ENCODE measurements at regions not wholly inside any gene's neighbourhood (a gene's known extent, or its start where the extent isn't known, plus 50 kb on each side); places are given as distances from the start of the nearest gene placed in this dataset.

DNA sequence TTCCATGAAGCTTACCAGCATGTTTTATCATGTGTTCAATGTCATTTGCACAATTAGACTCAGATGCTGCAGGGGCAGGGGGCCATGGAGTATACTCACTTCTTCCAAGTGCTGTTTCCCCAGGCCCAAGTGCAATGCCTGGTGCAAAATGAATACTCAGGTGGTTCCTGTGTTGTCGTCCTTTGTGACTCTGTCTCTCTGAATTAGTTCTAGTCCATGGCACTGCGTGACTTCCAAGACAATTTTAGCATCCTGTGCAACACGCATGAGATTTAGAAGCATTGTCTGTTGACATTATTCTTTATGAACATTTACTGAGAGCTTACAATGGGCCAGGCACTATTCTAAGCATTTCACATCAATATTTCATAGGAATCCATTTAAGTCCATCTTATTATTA, 769.7 kb upstream of the RBFOX1 start:
- DNase-seq (ENCODE audit: low read depth), result no peak
- no peaks in the 10 kb centered on the region for H3K27me3 ChIP-seq (ENCODE audit: control insufficient read depth, insufficient read depth, low read length)
- no peak overlapping the region for H3K4me3 ChIP-seq (ENCODE audit: low read depth, low read length)
- no peaks in the 10 kb centered on the region for H3K36me3 ChIP-seq (ENCODE audit: control insufficient read depth, insufficient read depth, low read length)
- TF ChIP-seq, protein P1, sequence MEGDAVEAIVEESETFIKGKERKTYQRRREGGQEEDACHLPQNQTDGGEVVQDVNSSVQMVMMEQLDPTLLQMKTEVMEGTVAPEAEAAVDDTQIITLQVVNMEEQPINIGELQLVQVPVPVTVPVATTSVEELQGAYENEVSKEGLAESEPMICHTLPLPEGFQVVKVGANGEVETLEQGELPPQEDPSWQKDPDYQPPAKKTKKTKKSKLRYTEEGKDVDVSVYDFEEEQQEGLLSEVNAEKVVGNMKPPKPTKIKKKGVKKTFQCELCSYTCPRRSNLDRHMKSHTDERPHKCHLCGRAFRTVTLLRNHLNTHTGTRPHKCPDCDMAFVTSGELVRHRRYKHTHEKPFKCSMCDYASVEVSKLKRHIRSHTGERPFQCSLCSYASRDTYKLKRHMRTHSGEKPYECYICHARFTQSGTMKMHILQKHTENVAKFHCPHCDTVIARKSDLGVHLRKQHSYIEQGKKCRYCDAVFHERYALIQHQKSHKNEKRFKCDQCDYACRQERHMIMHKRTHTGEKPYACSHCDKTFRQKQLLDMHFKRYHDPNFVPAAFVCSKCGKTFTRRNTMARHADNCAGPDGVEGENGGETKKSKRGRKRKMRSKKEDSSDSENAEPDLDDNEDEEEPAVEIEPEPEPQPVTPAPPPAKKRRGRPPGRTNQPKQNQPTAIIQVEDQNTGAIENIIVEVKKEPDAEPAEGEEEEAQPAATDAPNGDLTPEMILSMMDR (IDR thresholded peaks at IDR 0.05; ENCODE audit: insufficient read depth, low read depth, low read length), result no peak
- ChIA-PET POLR2A (no interaction called here), CTCF (no interaction called here)

DNA sequence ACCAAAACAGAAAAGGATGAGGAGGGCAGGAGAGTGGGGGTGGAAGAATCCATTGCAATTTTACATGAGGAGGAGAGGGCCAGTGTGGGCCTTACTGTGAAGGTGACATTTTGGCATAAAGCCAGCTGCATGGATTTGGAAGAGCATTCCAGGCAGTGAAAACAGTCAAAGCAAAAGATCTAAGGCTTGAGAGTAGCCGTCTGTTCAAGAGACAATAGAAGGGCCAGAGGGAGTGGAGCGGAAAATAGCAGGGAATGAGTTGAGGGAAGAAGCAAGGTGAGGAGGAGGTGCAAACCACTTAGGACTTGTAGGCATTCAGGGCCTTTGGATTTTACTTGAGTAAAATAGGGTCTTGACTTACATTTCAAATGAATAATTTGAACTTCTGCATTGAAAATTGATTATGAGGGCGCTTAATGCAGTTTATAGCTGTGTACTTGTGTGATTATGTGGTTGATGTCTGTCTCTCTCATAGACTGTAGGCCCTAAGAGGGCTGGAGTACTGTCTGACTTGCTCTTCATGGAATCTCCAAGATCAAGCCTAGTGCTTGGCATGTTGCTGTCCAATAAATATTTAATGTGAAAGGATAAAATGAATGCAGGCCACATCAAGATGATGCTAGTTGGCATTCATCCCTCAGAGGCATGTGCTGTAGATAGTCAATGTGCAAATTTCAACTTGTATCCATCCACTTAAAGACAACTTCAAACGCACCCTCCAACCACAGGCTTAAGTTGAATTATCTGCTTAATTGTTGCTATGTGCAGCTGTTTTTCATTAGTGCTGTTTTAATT, 772.1 kb upstream of the RBFOX1 start:
- ChIA-PET CTCF (no interaction called here), POLR2A (no interaction called here)
- no peak for DNase-seq (ENCODE audit: low read depth)
- Histone ChIP-seq H3K4me3 (ENCODE audit: low read depth, low read length) (no peak overlapping the region), H3K27me3 (ENCODE audit: control insufficient read depth, insufficient read depth, low read length) (no peaks in the 10 kb centered on the region), H3K36me3 (ENCODE audit: control insufficient read depth, insufficient read depth, low read length) (no peaks in the 10 kb centered on the region)
- TF ChIP-seq, protein P1 (IDR thresholded peaks at IDR 0.05; ENCODE audit: insufficient read depth, low read depth, low read length), result no peak

- Histone ChIP-seq H3K36me3 (ENCODE audit: control insufficient read depth, insufficient read depth, low read length) (no peaks in the 10 kb centered on the region), H3K4me3 (ENCODE audit: low read depth, low read length) (no peak overlapping the region), H3K27me3 (ENCODE audit: control insufficient read depth, insufficient read depth, low read length) (no peaks in the 10 kb centered on the region)
- TF ChIP-seq, protein P1 (IDR thresholded peaks at IDR 0.05; ENCODE audit: insufficient read depth, low read depth, low read length), result no peak
- ChIA-PET POLR2A (no interaction called here), CTCF (no interaction called here)
- no peak for DNase-seq (ENCODE audit: low read depth)
These were observed 774.0 kb upstream of the RBFOX1 start for GRCh38 chr16:6558661-6559060.

DNA sequence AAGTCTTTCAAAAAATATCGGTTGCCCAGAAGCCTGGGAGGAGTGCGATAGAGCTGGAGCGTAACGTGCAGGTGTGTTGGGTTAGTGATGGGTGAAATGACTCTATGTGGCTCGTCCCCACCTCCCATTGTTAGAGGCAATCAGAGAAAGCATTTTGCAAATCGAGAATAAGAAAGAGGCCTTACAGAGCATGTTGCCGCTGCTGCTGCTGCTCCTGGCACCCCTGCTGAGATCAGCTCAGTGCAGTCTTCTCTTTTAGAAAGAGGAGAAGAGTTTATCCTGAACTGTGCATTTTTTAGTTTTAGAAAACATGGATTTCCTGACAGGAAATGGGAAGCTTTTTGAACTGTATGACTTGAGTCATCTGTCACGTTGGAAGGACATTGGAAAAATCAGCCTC, 774.5 kb upstream of the RBFOX1 start:
- Histone ChIP-seq H3K27me3 (ENCODE audit: control insufficient read depth, insufficient read depth, low read length) (no peaks in the 10 kb centered on the region), H3K36me3 (ENCODE audit: control insufficient read depth, insufficient read depth, low read length) (no peaks in the 10 kb centered on the region), H3K4me3 (ENCODE audit: low read depth, low read length) (no peak overlapping the region)
- POLR2A ChIA-PET, result no interaction called here
- TF ChIP-seq, protein P1 (IDR thresholded peaks at IDR 0.05; ENCODE audit: insufficient read depth, low read depth, low read length), result no peak
- CTCF ChIA-PET, result no interaction called here
- DNase-seq (ENCODE audit: low read depth), result no peak

GRCh38 chr16:6557353-6558023, 775.2 kb upstream of the RBFOX1 start:
- no peaks in the 10 kb centered on the region for H3K27me3 ChIP-seq (ENCODE audit: control insufficient read depth, insufficient read depth, low read length)
- CTCF ChIA-PET, result no interaction called here
- no peak overlapping the region for H3K4me3 ChIP-seq (ENCODE audit: low read depth, low read length)

More at GRCh38 chr16:6557353-6558023, 775.2 kb upstream of the RBFOX1 start:
- DNase-seq (ENCODE audit: low read depth), result no peak
- TF ChIP-seq, protein P1 (IDR thresholded peaks at IDR 0.05; ENCODE audit: insufficient read depth, low read depth, low read length), result no peak
- POLR2A ChIA-PET, result no interaction called here
- no peaks in the 10 kb centered on the region for H3K36me3 ChIP-seq (ENCODE audit: control insufficient read depth, insufficient read depth, low read length)
